ENCODE measurements at regions not wholly inside any gene's neighbourhood (a gene's known extent, or its start where the extent isn't known, plus 50 kb on each side); places are given as distances from the start of the nearest gene placed in this dataset.

DNA sequence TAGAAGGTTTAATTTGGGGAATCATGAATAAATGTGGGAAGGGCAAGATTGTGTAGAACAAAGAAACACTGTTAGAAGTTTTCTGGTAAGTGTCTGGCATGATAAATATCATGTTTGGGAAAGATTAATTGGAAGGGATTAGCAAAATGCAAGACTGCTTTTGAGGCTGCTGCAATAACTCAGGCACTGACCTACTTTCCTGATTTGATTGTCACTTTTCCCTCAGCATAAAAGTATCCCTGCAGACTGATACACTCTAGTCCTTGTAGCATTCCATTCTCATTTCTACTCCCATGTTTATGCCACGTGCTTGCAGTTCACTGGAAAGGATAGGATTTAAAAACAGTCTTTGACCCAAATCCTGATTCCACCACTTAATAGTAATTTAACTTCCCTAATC, 303.3 kb upstream of the SEMA3A start:
- intact Hi-C loops (cut with micrococcal nuclease) = no loop called here

DNA sequence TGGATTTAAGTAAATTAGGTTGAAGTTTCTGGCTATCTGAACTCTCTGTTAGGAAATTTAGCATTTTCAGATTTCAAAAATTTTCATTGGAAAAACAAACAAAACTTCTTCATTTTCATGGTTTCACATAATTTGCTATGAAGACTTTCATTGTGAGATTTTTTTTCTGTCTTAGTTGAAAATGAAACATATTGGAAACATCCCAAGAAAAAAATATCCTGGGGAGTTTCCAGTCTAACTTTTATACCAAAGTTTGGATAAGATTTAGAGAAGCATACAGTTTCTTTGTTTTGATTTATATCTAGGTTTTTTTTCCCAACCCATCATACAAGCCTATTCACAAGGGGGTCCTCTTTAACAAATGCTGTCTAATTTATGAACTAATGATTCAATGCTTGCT, 300.5 kb upstream of the SEMA3A start:
- intact Hi-C loops (cut with micrococcal nuclease) = no loop called here

DNA sequence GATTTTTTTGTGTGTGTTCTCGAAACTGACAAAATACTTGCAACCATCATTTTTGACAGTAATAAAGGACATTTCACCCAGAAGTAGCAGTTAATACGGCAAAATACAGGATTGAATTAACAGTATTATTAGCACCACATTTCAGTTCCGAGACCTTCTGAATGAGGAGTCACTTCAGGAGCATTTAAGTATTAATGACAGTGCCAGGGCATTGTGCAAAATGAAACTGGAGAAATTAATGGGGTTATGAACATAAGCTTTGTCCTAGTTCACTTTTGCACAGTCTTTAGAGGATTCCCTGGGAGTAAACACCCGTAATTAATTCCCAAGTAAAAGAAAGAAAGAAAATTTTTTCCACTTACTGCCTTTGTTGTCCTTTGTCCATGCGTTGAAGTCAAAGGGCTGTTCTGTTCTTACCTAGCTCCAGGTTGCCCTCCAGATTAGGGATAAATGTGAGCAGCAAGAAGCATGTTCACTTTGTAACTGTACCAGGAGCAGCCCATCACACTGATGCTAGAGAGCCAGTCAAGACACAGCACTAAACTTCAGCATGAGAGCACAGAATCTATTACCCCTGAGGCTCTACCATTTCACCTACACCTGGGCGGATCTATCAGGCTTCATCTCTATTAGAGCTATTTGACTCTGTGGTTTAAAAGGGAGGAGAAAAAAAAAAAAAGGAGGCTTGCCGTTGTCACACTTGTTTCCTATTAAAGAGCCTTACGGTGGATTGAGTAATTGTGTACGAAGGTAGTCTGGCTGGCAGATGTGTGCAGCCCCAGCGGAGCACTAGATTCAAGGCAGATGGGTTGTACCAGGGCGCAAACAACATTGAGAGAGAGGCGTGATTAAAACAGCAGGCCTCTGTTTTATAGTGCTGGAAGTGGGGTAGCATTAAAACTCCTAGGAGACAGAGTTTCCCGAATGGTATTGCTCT, 297.8 kb upstream of the SEMA3A start:
- intact Hi-C loops (cut with micrococcal nuclease) = no loop called here

DNA sequence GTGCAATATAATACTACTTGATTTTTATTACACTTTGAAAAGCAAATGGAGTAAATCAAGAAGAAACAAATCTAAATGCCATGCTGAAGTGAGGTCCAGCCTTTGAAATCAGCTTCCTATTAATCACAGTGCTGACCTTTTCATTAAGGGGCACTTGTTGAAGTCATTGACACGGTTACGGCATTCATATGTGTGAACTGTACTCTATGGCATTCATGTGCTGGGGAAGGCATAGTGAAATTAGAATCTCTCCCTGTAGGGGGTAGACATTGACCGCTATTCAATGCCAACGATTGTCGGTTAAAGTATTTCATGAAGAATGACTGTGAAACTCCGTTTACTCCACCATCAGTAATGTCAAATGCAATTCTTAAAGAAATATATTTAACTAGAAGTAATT, 296.1 kb upstream of the SEMA3A start:
- intact Hi-C loops (cut with micrococcal nuclease) = no loop called here

DNA sequence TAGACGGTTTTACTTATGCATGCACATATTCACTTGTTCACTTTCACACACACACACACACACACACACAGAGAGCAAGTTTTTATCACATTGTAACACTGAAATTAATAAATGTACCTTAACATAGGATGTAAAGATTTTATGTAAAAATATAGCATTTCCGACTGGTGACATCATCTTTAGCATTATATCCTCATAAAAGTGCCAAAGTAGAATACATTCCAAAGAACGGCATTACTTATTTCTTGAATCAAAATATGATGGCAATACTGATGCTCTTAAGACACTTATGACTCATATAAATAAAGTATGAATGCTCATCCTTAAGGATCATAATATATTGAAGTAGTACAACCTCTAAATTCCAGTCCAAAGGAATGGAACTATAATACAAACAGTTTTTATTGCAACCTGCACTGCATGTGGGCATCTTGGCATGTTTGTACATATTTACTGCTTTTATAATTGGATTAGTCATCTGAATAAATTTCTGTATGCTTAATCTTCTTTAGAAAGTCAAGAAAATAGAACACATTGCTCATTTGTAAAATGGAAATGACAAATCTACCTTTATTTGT, 290.0 kb upstream of the SEMA3A start:
- intact Hi-C loops (cut with micrococcal nuclease) = no loop called here

DNA sequence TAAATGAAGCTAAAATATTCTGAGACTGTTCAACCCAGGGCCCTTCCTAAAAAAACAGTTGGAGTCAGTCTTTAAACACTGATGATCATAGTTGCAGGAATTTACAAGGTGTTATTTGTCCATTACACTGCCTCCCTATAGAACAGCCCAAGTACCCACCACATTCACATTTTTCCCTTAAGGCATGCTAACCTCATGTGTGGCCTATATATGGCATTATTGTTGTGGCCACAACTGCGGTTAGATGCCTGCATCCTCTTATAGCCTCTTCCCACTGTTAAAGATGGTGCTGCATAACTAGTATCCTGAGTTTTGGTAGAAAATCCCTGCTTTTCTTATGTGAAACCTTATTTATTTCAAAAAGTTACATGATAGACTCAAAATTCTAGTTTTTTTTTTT, 287.9 kb upstream of the SEMA3A start:
- intact Hi-C loops (cut with micrococcal nuclease) = no loop called here

DNA sequence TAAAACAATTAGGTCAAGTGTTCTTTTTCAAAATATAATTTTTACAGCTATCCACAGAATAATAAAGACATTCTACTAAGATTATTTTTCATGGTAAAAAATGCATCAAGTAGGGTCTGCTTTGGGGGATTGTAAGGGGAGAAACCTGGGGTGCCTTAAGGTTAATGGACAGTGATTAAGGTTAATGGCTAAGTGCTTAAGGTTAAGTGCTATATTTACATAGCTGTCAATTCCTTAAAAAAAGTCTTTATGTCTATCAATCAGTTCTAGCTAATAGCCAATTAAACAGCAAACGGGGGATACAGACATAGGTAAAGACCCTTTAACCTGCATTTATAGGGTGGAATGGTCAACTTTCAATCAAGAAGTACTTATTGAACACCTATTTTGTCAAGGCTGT, 284.5 kb upstream of the SEMA3A start:
- intact Hi-C loops (cut with micrococcal nuclease) = no loop called here

DNA sequence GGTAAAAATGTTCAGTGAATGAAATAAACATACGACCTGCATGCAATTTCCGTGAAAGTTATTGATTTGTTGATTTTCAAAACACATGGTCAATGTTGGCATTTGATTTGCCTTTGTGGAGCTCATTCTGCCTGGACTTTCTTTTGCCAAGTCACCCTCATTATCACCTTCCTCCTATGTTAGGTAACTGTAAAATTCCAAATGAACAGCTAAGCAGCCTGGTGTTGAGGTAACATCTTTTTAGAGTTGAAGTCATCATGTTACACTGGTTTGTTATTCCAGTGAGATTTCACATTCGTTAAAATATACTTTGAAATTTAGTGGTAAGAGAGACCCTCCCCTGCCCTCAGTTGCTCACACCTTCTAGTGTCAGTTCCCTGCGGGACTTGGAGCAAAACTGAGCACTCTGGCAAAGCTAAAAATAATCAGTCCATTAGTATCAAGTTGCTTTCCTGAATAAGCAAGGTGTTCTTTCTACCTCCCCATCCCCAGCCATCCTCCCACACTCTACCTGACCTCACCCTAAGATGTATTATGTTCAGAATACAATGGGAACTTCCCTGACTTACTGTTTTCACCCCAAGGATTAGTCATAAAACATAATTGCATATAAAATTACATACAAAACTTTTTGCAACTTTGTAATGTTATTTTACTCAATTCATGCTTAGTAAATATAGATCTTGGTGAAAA, 283.3 kb upstream of the SEMA3A start:
- intact Hi-C loops (cut with micrococcal nuclease) = no loop called here

DNA sequence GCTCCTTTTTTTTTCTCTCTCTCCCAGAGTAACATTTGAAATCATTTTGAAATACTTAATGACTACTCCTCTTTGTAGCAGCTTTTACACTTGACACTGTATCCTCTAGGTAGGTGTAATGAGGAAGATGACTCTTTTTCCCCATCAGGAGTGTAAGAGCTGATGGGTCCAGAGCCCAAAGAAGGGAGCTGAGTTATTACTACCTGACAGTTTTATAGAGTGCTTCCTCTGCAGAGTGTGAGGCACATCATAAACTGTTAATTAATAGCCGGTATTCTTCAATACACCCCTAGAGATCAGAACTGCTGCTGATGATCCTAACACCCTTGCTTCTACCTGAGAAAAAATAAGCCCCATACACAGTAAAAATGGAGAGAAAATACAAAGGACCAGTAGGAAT, 279.8 kb upstream of the SEMA3A start:
- intact Hi-C loops (cut with micrococcal nuclease) = no loop called here

DNA sequence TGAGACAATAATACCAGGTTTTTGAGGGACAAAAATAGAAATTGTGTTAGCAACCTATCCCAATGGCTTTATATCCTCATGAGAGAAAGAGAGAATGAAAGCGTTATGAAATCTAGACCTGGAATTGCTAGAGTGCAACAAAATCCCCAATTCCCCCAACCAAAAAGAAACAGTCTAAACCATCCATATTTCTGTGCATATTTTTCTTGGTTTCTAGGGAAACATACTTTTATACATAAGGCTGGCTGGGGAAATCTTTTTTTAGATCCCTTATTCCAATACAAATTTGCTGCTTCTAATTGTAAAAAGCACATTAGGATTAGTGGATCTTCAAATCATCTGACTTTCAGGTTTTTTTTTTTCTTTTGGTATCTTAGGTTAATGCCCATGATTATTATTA, 277.0 kb upstream of the SEMA3A start:
- intact Hi-C loops (cut with micrococcal nuclease) = no loop called here

DNA sequence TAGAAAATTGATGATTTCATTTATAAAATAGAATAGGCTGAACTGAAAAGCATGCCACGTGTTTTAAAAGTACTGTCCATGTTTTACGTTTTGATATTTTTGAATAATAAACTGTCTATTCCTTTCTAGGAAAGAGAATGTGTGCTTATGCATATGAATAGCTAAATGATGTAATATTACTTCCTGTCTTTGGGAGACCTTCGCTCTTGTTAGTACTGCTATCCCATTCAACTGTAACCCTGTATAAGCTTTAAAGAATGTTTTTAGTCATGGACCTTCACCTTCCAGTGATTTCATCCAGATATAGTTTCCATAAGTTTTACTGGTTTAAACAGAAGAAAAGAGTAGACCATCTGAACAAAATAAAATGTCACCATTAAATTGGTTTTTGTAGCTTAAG, 274.4 kb upstream of the SEMA3A start:
- intact Hi-C loops (cut with micrococcal nuclease) = no loop called here

DNA sequence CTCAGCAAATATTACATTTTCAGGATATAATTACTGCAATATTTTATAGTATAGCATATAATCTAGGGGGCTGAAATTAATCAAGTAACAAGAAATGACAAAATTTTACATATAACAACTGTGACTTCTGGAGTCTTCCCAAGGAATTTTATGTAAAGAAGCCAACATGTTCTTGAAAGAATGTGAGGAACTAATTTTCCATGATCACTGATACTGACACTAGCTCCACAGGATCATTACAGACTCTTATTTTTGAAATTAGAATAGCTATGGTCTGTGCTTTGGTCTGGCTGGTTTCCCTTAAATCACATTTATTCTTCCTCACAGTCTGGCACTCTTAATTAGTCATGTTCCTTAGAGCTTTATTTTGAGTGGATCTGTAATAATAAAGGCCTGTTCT, 267.7 kb upstream of the SEMA3A start:
- intact Hi-C loops (cut with micrococcal nuclease) = no loop called here

DNA sequence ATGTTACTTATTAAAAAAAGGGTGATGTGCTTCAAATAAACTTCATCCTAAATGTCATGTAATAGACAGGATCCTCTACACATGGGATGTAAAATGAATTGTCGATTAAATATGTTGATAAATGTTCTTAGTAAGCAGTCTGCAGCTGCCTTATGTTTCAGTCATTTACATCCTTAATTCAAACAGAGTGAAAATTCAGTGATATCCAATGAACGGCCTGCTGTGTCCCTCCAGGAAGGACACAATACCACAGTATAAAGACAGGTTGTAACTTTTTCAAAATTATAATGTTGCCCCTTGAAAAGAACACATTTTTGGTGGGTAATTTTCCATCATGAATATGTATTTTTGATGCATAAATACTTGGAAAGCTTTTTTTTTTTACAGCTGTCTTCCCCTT, 266.5 kb upstream of the SEMA3A start:
- intact Hi-C loops (cut with micrococcal nuclease) = no loop called here

DNA sequence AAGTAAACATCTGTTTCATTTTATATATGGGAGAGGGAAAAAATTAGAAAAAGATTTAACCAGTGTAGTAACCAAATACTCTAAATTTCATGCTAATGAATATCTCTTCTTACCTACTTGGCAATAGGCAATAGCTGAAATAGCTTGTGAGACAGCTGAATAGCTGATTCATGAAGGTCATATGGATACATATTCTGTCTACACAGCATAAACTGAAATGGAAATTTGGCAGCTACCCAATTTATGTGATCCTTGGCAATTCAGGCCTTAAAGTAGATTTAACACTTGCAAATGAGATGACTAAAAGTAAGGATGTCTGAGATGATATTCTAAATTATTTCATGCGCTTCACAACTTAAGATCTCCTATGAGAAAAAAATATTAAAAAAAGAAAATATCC, 261.2 kb upstream of the SEMA3A start:
- intact Hi-C loops (cut with micrococcal nuclease) = loop anchor here (10.0 kb wide), 1 partner anchor 481 kb away; no protein-coding TSS in a partner anchor

DNA sequence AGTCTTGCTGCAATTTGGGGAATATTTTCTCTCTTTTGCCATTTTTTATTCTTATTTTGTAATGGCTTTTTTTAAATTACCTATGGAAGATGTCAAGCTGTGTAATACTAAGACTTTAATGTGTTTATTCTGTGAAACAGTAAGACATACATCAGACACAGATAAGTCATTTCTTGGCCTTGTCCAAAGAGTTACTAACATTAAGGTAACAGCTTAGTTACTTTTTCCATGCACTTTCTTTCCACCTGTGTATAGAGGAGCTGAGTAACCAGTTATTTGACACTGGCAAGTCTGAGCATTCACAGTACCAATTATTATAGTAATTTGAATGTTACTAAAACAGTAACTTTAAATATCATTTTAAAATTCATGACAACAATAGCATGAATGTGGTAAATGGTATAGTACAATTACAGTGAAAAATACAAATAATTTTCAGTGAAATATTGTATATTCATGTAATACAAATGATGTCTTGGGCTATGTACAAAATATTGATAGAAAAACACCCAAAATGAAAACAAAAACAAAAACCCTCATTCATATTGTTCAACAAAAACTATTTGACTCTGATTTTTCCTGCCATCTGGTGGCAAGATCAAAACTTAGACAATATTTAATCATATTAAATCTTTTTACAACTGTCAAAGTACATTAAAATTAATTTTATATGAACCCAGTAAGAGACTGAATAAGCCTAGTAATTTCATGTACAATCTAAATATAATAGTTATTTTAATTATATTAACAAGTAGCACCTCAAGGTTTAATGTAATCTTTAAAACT, 259.8 kb upstream of the SEMA3A start:
- intact Hi-C loops (cut with micrococcal nuclease) = loop anchor here (10.0 kb wide), 1 partner anchor 480 kb away; no protein-coding TSS in a partner anchor

DNA sequence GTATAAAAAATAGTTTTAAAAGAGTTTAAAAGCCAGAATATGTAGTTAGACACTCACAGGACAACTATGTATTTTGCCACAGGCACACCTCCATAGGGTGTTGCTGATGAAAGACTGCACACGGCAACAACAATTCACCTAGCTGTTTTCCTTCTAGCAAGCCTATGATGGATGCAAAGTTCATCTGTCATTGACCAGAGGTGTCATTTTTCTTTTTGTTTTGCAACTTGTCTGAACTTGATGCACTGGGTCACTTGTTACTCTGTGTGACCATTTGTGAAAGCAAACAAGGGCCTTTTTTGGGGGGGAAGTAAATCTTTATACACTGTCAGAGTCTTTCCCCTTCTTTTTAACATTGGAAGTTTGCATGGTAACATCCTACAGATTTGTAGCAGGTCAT, 258.0 kb upstream of the SEMA3A start:
- intact Hi-C loops (cut with micrococcal nuclease) = loop anchor here (10.0 kb wide), 1 partner anchor 478 kb away; no protein-coding TSS in a partner anchor

DNA sequence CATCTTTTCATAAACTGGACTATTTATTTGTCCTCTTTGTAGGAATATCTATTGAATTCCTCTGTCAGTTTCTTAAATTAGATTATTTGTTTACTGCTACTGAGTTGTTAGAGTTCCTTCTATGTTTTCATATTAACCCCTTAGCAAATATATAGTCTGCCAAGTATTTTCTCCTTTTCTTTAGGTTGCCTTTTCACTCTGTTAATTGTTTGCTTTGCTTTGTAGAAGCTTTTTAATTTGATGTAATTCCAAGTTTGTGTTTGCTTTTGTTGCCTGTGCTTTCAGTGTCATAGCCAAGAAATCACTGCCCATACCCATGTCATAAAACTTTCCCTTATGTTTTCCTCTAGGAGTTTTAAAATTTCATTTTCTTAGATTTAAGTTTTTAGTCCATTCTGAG, 256.2 kb upstream of the SEMA3A start:
- intact Hi-C loops (cut with micrococcal nuclease) = loop anchor here (10.0 kb wide), 1 partner anchor 476 kb away; no protein-coding TSS in a partner anchor

DNA sequence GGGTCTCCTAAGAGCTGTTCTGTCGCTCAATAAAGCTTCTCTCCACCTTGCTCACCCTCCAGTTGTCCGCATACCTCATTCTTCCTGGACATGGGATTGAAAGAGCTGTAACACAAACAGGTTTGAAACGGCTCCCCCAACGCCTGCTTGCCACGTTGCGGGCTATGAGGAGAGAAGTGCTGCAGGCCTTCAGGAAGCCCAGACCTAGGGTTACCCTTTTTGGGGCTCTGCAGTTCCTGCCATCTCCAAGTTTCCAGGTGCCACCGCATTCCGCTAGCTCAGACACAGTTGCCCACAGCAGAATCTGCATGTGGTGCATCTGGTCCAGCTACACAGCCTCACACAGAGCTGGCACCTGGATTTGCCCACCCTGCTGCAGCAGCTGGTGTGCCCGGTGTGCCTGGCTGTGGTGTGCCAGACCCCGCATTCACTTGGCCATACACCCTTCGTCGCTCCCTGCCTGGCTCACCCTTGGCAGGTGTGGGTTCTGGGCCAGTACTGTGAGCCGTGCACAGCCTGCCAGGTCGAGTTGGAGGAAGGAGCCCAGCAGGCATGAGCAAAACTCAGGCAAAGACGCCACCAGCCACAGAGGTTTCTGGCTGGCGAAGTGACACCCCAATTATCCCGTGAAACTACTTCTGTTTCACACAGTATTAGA, 253.2 kb upstream of the SEMA3A start:
- intact Hi-C loops (cut with micrococcal nuclease) = no loop called here

DNA sequence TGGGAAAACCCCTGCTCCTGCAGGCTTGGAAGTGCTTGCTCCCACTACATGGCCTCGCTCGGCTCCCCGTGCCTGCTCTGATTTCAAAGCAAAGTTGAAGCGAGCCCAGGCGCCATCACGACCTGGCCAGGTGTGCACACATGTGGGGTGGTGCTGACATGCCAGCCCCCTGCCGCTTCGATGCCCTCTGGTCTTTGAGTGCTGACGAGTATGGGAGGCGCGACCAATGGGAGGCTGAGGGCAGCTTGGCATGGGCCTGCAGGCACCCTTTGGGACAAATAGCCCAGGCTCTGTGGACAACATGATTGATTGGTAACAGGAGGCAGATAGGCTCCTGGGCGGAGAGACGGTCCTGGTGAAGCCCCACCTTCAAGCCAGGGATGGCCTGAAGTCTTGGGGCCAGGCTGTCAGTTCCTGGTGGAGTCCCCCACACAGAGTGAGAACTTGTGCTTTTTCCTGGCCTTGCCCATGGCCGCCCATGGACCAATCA, 252.4 kb upstream of the SEMA3A start:
- intact Hi-C loops (cut with micrococcal nuclease) = no loop called here

DNA sequence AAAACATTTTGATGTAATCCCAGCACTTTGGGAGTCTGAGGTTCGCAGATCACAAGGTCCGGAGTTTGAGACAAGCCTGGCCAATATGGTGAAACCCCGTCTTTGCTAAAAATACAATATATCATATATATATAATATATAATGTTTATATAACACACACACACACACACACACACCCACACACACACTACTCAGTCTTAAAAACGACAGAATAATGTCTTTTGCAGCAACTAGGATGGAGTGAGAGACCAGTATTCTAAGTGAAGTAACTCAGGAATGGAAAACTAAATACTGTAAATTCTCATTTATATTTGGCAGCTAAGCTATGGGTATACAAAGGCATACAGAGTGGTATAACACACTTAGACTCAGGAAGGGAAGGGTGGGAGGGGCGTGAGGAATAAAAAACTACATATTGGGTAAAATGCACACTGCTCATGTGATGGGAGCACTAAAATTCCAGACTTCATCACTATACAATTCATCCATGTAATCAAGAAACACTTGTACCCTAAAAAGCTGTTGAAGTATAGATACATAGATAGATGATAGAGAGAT, 231.2 kb upstream of the SEMA3A start:
- intact Hi-C loops (cut with micrococcal nuclease) = no loop called here

All from T-helper 2 cell treated with Interferon-gamma antibody and Interleukin-4, amounts not matched to agents 100 ng/mL and 5 ng/mL, for 36 hours (primary cell).